Panc1 (cell line): ENCODE measurements at regions not wholly inside any gene's neighbourhood (a gene's known extent, or its start where the extent isn't known, plus 50 kb on each side); places are given as distances from the start of the nearest gene placed in this dataset.

Experiments used
- ATAC-seq: fragments of 200-7000 bp; cut with Tn5 transposase; 2 replicates; pipeline ENCODE4 v1.9.1; 2020; ENCODE audit warnings: mild to moderate bottlenecking, moderate library complexity
- BruUV-seq: library from RNA; stranded (reverse); fragments of 400-500 nt; replicated peaks from 2 replicates; lab custom pipeline; 2021; lab: Mats Ljungman, UMichigan
- CTCF ChIA-PET: fragments of 300-600 bp; sonication (Branson Sonifier 250); formaldehyde crosslinking; loops from one replicate; lab custom pipeline; 2022; ENCODE audit warnings: antibody characterized with exemption; lab: Charles Lee
- POLR2A ChIA-PET: fragments of 300-600 bp; sonication (Branson Sonifier 250); formaldehyde crosslinking; loops from one replicate; lab custom pipeline; 2022; ENCODE audit warnings: antibody characterized with exemption; lab: Charles Lee
- DNase-seq: peaks from one replicate; pipeline ENCODE4 v3.0.0-alpha.2; 2010; ENCODE audit warnings: low read depth, low spot score
- H3K27ac ChIP-seq: 2 replicates; pipeline ENCODE4 v1.5.1; 2011; ENCODE audit warnings: mild to moderate bottlenecking, low read length, inconsistent platforms
- H3K27me3 ChIP-seq: fragments of 200-500 bp; sonication (Bioruptor generic); 2 replicates; pipeline ENCODE4 v1.6.0; 2014; ENCODE audit warnings: low read length, inconsistent platforms; ENCODE audit not compliant: control insufficient read depth, insufficient read depth
- H3K36me3 ChIP-seq: fragments of 200-500 bp; sonication (Bioruptor generic); 2 replicates; pipeline ENCODE4 v1.5.1; 2014; ENCODE audit warnings: inconsistent platforms, mild to moderate bottlenecking, low read length, moderate library complexity; ENCODE audit not compliant: control insufficient read depth, insufficient read depth
- H3K4me1 ChIP-seq: 2 replicates; pipeline ENCODE4 v1.5.1; 2011; ENCODE audit warnings: inconsistent platforms, mild to moderate bottlenecking, low read length, moderate library complexity; ENCODE audit not compliant: control insufficient read depth, insufficient read depth
- H3K4me3 ChIP-seq, 2 experiments: 2 replicates each; pipeline ENCODE4 v1.5.1; 2011 to 2012; ENCODE audit warnings: low read depth in 2 of 2, low read length in 2 of 2, mild to moderate bottlenecking in 2 of 2, inconsistent platforms in 1 of 2, moderate library complexity in 1 of 2
- H3K9me3 ChIP-seq: fragments of 200-500 bp; sonication (Bioruptor generic); 2 replicates; pipeline ENCODE4 v1.5.1; 2014; ENCODE audit warnings: low read depth, mild to moderate bottlenecking, inconsistent platforms, low read length, moderate library complexity; ENCODE audit not compliant: control insufficient read depth, insufficient read depth
- POLR2AphosphoS5 ChIP-seq: IDR thresholded peaks from 2 replicates; pipeline ENCODE4 v1.6.1; 2012; ENCODE audit warnings: mild to moderate bottlenecking, low read depth, low read length, moderate library complexity
- SIN3A ChIP-seq: IDR thresholded peaks from 2 replicates; pipeline ENCODE4 v1.6.1; 2012; ENCODE audit warnings: low read depth, mild to moderate bottlenecking, low read length, moderate library complexity, borderline replicate concordance; ENCODE audit not compliant: insufficient read depth
- TCF7L2 ChIP-seq: IDR thresholded peaks from 2 replicates; pipeline ENCODE4 v1.6.1; 2011; ENCODE audit warnings: mild to moderate bottlenecking, low read depth, low read length, inconsistent platforms
- in situ Hi-C: cut with HindIII; loops from 2 replicates; pipeline ENCODE4 v1.10.0; 2016; ENCODE audit warnings: low sequenced_read_pairs, low pct_unique_long_range_greater_than_20kb
- intact Hi-C: fragments of 100-400 bp; cut with micrococcal nuclease; formaldehyde crosslinking; loops from one replicate; pipeline ENCODE4 v1.10.0; 2022; ENCODE audit not compliant: unreplicated experiment
- TF ChIP-seq, protein P1 (sequence below): fragments of 450-650 bp; IDR thresholded peaks from 2 replicates; pipeline ENCODE4 v1.5.1; 2017; ENCODE audit warnings: mild to moderate bottlenecking
- TF ChIP-seq, protein P2 (sequence below), 2 experiments: IDR thresholded peaks; 2 replicates each; pipeline ENCODE4 v1.6.1; 2011 to 2012; ENCODE audit warnings: low read depth in 2 of 2, control low read depth in 1 of 2, low read length in 1 of 2, mild to moderate bottlenecking in 1 of 2, moderate library complexity in 1 of 2; ENCODE audit not compliant: insufficient read depth in 1 of 2

GRCh38 chr3:107275511-107275910, 101.7 kb upstream of the CCDC54 start:
- H3K27ac ChIP-seq, result no peak overlapping the region
- ChIA-PET CTCF (no interaction called here), POLR2A (interaction anchor here (0.6 kb wide), 1 partner anchor 13 kb away, joined by 3 read pairs; no protein-coding TSS in a partner anchor)
- ATAC-seq, result no peak
- no peaks in the 10 kb centered on the region for H3K9me3 ChIP-seq
- H3K4me3 ChIP-seq, result no peak overlapping the region
- no TSS peak for BruUV-seq
- no peaks in the 10 kb centered on the region for H3K36me3 ChIP-seq
- in situ Hi-C loops, result no loop called here
- TF ChIP-seq, protein P1, sequence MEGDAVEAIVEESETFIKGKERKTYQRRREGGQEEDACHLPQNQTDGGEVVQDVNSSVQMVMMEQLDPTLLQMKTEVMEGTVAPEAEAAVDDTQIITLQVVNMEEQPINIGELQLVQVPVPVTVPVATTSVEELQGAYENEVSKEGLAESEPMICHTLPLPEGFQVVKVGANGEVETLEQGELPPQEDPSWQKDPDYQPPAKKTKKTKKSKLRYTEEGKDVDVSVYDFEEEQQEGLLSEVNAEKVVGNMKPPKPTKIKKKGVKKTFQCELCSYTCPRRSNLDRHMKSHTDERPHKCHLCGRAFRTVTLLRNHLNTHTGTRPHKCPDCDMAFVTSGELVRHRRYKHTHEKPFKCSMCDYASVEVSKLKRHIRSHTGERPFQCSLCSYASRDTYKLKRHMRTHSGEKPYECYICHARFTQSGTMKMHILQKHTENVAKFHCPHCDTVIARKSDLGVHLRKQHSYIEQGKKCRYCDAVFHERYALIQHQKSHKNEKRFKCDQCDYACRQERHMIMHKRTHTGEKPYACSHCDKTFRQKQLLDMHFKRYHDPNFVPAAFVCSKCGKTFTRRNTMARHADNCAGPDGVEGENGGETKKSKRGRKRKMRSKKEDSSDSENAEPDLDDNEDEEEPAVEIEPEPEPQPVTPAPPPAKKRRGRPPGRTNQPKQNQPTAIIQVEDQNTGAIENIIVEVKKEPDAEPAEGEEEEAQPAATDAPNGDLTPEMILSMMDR, result no peak
- TF ChIP-seq POLR2AphosphoS5 (no peak), TCF7L2 (no peak), SIN3A (no peak)
- TF ChIP-seq, protein P2, sequence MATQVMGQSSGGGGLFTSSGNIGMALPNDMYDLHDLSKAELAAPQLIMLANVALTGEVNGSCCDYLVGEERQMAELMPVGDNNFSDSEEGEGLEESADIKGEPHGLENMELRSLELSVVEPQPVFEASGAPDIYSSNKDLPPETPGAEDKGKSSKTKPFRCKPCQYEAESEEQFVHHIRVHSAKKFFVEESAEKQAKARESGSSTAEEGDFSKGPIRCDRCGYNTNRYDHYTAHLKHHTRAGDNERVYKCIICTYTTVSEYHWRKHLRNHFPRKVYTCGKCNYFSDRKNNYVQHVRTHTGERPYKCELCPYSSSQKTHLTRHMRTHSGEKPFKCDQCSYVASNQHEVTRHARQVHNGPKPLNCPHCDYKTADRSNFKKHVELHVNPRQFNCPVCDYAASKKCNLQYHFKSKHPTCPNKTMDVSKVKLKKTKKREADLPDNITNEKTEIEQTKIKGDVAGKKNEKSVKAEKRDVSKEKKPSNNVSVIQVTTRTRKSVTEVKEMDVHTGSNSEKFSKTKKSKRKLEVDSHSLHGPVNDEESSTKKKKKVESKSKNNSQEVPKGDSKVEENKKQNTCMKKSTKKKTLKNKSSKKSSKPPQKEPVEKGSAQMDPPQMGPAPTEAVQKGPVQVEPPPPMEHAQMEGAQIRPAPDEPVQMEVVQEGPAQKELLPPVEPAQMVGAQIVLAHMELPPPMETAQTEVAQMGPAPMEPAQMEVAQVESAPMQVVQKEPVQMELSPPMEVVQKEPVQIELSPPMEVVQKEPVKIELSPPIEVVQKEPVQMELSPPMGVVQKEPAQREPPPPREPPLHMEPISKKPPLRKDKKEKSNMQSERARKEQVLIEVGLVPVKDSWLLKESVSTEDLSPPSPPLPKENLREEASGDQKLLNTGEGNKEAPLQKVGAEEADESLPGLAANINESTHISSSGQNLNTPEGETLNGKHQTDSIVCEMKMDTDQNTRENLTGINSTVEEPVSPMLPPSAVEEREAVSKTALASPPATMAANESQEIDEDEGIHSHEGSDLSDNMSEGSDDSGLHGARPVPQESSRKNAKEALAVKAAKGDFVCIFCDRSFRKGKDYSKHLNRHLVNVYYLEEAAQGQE (IDR thresholded peaks at IDR 0.05; ENCODE audit: insufficient read depth in 1 of 2, low read depth in 2 of 2, low read length in 1 of 2), result no peak
- no peak for DNase-seq
- H3K4me1 ChIP-seq, result no peaks in the 10 kb centered on the region
- H3K27me3 ChIP-seq, result no peaks in the 10 kb centered on the region; the same call in 1 of the 2 replicates
- intact Hi-C loops, result no loop called here

DNA sequence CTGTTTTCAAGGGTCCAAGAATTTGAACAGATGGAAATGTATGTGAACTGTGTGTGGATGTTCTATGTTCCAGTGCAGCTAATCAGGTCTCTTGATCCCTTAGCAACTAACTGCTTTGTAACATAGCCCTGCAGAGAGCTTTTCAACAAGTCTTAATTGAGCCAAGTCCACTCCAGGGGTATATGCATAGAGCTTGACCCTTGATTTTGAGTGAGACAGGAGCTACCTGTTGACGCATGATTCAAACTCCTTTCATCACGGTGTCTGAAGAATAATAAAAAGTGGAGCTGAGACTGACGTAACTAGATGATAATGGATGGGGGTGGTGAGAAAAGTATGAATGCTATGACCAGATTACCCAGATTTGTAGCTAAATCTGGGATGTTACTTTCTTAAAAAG, 93.3 kb upstream of the CCDC54 start:
- no peak for ATAC-seq
- BruUV-seq, result no TSS peak
- Histone ChIP-seq H3K36me3 (no peaks in the 10 kb centered on the region), H3K27ac (no peak overlapping the region), H3K9me3 (no peaks in the 10 kb centered on the region), H3K4me3 (no peak overlapping the region), H3K4me1 (no peaks in the 10 kb centered on the region), H3K27me3 (no peaks in the 10 kb centered on the region; the same call in 1 of the 2 replicates)
- POLR2A ChIA-PET, result no interaction called here
- intact Hi-C loops (no loop called here), in situ Hi-C loops (no loop called here)
- DNase-seq, result no peak
- TF ChIP-seq TCF7L2, result no peak
- TF ChIP-seq, protein P1, result no peak
- TF ChIP-seq POLR2AphosphoS5, result no peak
- TF ChIP-seq, protein P2 (IDR thresholded peaks at IDR 0.05; ENCODE audit: insufficient read depth in 1 of 2, low read depth in 2 of 2, low read length in 1 of 2), result no peak
- TF ChIP-seq SIN3A, result no peak
- CTCF ChIA-PET, result no interaction called here
